GM23248 (cell line): ENCODE measurements at regions not wholly inside any gene's neighbourhood (a gene's known extent, or its start where the extent isn't known, plus 50 kb on each side); places are given as distances from the start of the nearest gene placed in this dataset.

ENCODE experiments used
- DNase-seq: peaks from one replicate; pipeline ENCODE4 v3.0.0-alpha.2; 2015
- H2AFZ ChIP-seq: fragments of 200-600 bp; sonication (generic); 2 replicates; pipeline ENCODE4 v1.6.1; 2016; ENCODE audit warnings: antibody characterized with exemption
- H3F3A ChIP-seq: fragments of 200-600 bp; sonication (generic); 2 replicates; pipeline ENCODE4 v1.6.1; 2016; ENCODE audit warnings: mild to moderate bottlenecking, antibody characterized with exemption, mixed run types; ENCODE audit not compliant: insufficient read depth
- H3K27ac ChIP-seq: fragments of 200-600 bp; sonication (generic); 2 replicates; pipeline ENCODE4 v1.5.1; 2016; ENCODE audit warnings: mild to moderate bottlenecking
- H3K27me3 ChIP-seq: fragments of 200-600 bp; sonication (generic); replicated peaks from 2 replicates; pipeline ENCODE4 v1.6.1; 2016; ENCODE audit warnings: mild to moderate bottlenecking; ENCODE audit not compliant: insufficient read depth
- H3K36me3 ChIP-seq: fragments of 200-600 bp; sonication (generic); 2 replicates; pipeline ENCODE4 v1.6.1; 2016; ENCODE audit warnings: low read depth, mild to moderate bottlenecking
- H3K4me1 ChIP-seq: fragments of 200-600 bp; sonication (generic); 2 replicates; pipeline ENCODE4 v1.6.1; 2016; ENCODE audit warnings: mild to moderate bottlenecking; ENCODE audit not compliant: insufficient read depth
- H3K4me2 ChIP-seq: fragments of 200-600 bp; sonication (generic); one replicate; pipeline ENCODE4 v1.6.1; 2016; ENCODE audit warnings: mild to moderate bottlenecking; ENCODE audit not compliant: unreplicated experiment
- H3K4me3 ChIP-seq: fragments of 200-600 bp; sonication (generic); 2 replicates; pipeline ENCODE4 v1.5.1; 2016; ENCODE audit warnings: mild to moderate bottlenecking
- H3K79me2 ChIP-seq: fragments of 200-600 bp; sonication (generic); 2 replicates; pipeline ENCODE4 v1.6.1; 2016; ENCODE audit warnings: mild to moderate bottlenecking; ENCODE audit not compliant: insufficient read depth
- H3K9ac ChIP-seq: fragments of 200-600 bp; sonication (generic); 2 replicates; pipeline ENCODE4 v1.6.1; 2016; ENCODE audit warnings: mild to moderate bottlenecking
- H3K9me2 ChIP-seq: fragments of 200-600 bp; sonication (generic); 2 replicates; pipeline ENCODE4 v1.6.1; 2016; ENCODE audit warnings: mixed run types, mild to moderate bottlenecking, moderate library complexity; ENCODE audit not compliant: insufficient read depth
- H3K9me3 ChIP-seq: fragments of 200-600 bp; sonication (generic); one replicate; pipeline ENCODE4 v1.6.1; 2017; ENCODE audit warnings: low read depth
- H4K20me1 ChIP-seq: fragments of 200-600 bp; sonication (generic); 2 replicates; pipeline ENCODE4 v1.6.0; 2016; ENCODE audit not compliant: insufficient read depth
- EZH2 ChIP-seq: fragments of 200-600 bp; sonication (generic); IDR thresholded peaks from 2 replicates; pipeline ENCODE4 v1.6.1; 2018; ENCODE audit warnings: antibody characterized with exemption, mild to moderate bottlenecking; ENCODE audit not compliant: insufficient read depth, poor library complexity, severe bottlenecking
- EZH2phosphoT487 ChIP-seq: fragments of 200-600 bp; sonication (generic); IDR thresholded peaks from 2 replicates; pipeline ENCODE4 v1.6.1; 2018; ENCODE audit warnings: antibody characterized with exemption, moderate library complexity, mild to moderate bottlenecking, low read depth; ENCODE audit not compliant: insufficient read depth
- WGBS, 2 experiments: methylation state at CpG; one replicate each; pipeline ENCODE4 v1.1.6; 2015 to 2017; ENCODE audit warnings: low lambda C conversion rate in 2 of 2, low coverage in 1 of 2; ENCODE audit errors: missing lambda C conversion rate in 2 of 2; 5-methylcytosine and 5-hydroxymethylcytosine counted together
- in situ Hi-C: fragments of 300-500 bp; cut with MboI; formaldehyde crosslinking; loops from 2 replicates; pipeline ENCODE4 v1.15.0; 2020

DNA sequence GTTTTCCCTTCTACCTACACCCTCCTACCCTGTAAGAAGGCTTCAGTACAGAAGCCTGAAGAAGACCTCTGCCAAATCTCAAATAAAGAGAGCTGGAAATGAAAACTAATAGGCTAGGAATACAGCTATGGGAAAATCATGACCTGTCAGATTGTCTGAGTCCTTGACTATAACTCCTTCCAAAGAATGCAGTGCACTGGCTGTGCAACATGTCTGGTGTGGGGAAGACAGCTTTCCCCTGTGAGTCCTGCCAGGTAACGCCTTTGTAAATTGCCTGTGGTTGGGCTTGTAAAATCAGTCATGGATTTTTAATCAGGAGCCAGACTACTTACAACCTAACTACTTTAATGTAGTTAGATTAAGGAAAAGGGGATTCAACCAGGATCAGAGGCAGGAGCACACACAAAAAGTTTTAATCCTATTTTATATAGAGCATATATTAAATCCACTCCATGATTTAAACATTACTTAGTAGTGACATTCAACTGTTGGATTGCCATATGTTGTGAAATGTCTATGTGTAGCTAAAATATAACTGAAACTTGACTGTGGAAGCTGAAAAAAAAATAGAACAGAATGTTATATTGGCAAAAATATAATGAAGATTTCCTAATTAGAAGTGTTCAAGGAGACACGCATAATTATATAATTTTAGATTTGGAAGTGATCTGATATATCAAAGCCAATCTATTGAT, 1667.8 kb downstream of the KCNT2 start:
- Histone ChIP-seq H3K9me3 (no peaks in the 10 kb centered on the region), H3K4me3 (no peak overlapping the region), H3K27me3 (no peaks in the 10 kb centered on the region), H3K9ac (no peak overlapping the region), H3K79me2 (no peaks in the 10 kb centered on the region), H3K27ac (no peak overlapping the region), H3K4me2 (no peak overlapping the region), H3K4me1 (no peaks in the 10 kb centered on the region), H4K20me1 (no peaks in the 10 kb centered on the region), H3K9me2 (no peaks in the 10 kb centered on the region), H3F3A (no peaks in the 10 kb centered on the region), H2AFZ (no peak overlapping the region), H3K36me3 (no peaks in the 10 kb centered on the region)
- TF ChIP-seq EZH2phosphoT487 (no peak), EZH2 (no peak)
- no peak for DNase-seq
- in situ Hi-C loops = no loop called here
- WGBS, 2 experiments = 30 to 31% methylated on average over 2 of the region's 2 CpGs

DNA sequence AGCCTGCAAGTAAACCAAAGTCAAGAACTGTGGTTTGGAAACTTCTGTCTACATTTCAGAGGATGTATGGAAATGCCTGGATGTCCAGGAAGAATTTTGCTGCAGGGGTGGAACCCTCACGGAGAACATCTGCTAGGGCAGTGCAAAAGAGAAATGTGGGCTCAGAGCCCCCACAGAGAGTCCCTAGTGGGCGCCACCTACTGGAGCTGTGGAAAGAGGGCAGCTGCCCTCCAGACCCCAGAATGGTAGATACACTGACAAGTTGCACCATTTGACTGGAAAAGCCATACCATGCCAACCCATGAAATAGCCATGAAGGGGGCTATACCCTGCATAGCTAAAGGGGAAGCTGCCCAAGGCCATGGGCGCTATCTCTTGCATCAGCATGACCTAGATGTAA, 1672.4 kb downstream of the KCNT2 start:
- H4K20me1 ChIP-seq = no peaks in the 10 kb centered on the region
- H3K4me3 ChIP-seq = no peak overlapping the region
- no peak overlapping the region for H3K9ac ChIP-seq
- no peaks in the 10 kb centered on the region for H3K27me3 ChIP-seq
- H2AFZ ChIP-seq = no peak overlapping the region
- no peaks in the 10 kb centered on the region for H3K36me3 ChIP-seq
- no peaks in the 10 kb centered on the region for H3F3A ChIP-seq
- H3K4me1 ChIP-seq = no peaks in the 10 kb centered on the region
- no peaks in the 10 kb centered on the region for H3K79me2 ChIP-seq
- in situ Hi-C loops = no loop called here
- H3K9me3 ChIP-seq = no peaks in the 10 kb centered on the region
- TF ChIP-seq EZH2phosphoT487 (no peak), EZH2 (no peak)
- H3K4me2 ChIP-seq = no peak overlapping the region
- no peaks in the 10 kb centered on the region for H3K9me2 ChIP-seq
- no peak for DNase-seq
- H3K27ac ChIP-seq = no peak overlapping the region
- 15 to 20% methylated on average over 3 of the region's 3 CpGs for WGBS, 2 experiments

DNA sequence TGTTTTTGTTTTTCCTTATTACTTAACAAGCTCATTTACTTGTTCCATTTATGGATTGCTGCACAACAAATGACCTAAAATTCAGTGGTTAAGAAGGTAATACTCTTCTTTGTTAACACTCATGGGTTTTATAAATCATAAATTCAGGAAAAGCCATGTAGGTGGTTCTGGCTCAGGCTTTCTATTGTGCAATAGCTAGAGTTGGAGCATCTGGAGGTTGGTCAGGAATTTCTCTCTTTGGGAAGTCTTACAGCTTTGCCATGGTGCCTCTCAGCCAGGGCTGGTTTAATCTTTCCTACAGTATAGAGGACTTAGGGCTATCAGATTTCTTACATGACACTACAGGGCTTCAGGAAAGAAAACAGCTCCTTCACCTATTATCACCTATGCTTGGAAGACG, 1677.1 kb downstream of the KCNT2 start:
- in situ Hi-C loops = no loop called here
- Histone ChIP-seq H3K9ac (no peak overlapping the region), H3K9me2 (no peaks in the 10 kb centered on the region; the same call in 1 of the 2 replicates), H3K4me1 (no peaks in the 10 kb centered on the region), H3K27ac (no peak overlapping the region), H2AFZ (no peak overlapping the region), H4K20me1 (no peaks in the 10 kb centered on the region), H3K79me2 (no peaks in the 10 kb centered on the region), H3K4me3 (no peak overlapping the region), H3F3A (no peaks in the 10 kb centered on the region), H3K4me2 (no peak overlapping the region), H3K36me3 (no peaks in the 10 kb centered on the region), H3K27me3 (no peaks in the 10 kb centered on the region), H3K9me3 (no peaks in the 10 kb centered on the region)
- WGBS, 2 experiments = 0% methylated on average over 1 of the region's 1 CpG
- DNase-seq = no peak
- no peak for TF ChIP-seq EZH2
- no peak for TF ChIP-seq EZH2phosphoT487

DNA sequence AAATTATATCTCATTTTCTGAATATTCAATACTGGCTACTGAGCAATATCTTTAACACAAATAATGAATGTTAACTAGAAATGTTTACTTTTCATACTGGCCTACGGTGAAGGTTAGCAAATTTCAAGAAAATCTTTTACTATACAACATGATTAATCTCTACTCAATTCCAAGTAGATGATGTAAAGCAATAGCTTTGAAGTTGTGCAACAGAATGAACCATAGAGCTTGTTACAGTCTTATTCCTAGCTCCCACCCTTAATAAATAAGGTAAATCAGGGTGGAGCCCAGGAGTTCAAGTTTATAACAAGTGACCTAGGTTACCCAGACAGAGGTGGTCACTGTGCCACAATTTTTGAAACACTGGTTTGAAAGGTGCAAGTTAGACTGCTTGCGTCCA, 1678.1 kb downstream of the KCNT2 start:
- in situ Hi-C loops = no loop called here
- no peak overlapping the region for H3K4me2 ChIP-seq

More for the DNA sequence above, 1678.1 kb downstream of the KCNT2 start:
- no peaks in the 10 kb centered on the region for H3K79me2 ChIP-seq
- no peaks in the 10 kb centered on the region for H3K9me3 ChIP-seq
- no peaks in the 10 kb centered on the region for H3K27me3 ChIP-seq
- H3K27ac ChIP-seq = no peak overlapping the region
- H3F3A ChIP-seq = no peaks in the 10 kb centered on the region
- no peaks in the 10 kb centered on the region for H4K20me1 ChIP-seq
- TF ChIP-seq EZH2 = no peak
- TF ChIP-seq EZH2phosphoT487 = no peak
- no peak overlapping the region for H3K4me3 ChIP-seq
- no peak overlapping the region for H2AFZ ChIP-seq
- WGBS, 2 experiments = 16 to 25% methylated on average over 2 of the region's 2 CpGs
- H3K4me1 ChIP-seq = no peaks in the 10 kb centered on the region
- H3K9ac ChIP-seq = no peak overlapping the region
- no peak for DNase-seq
- H3K36me3 ChIP-seq = no peaks in the 10 kb centered on the region
- H3K9me2 ChIP-seq = no peaks in the 10 kb centered on the region; the same call in 1 of the 2 replicates
